ENCODE measurements at regions not wholly inside any gene's neighbourhood (a gene's known extent, or its start where the extent isn't known, plus 50 kb on each side); places are given as distances from the start of the nearest gene placed in this dataset.

GRCh38 chr7:52727632-52728031 is 307.8 kb upstream of the POM121L12 start:
- H3K4me3 ChIP-seq, result no peak overlapping the region
- no peak overlapping the region for H3K4me2 ChIP-seq
- H3K4me1 ChIP-seq, result peaks cover 0 to 4% (median 0%) of the 10 kb centered on the region in 10 experiments; a peak in 1 of 20 replicates
- H3K9ac ChIP-seq, result no peak overlapping the region
- H3K36me3 ChIP-seq, result no peaks in the 10 kb centered on the region
- H3K27me3 ChIP-seq, result no peaks in the 10 kb centered on the region
- no peak overlapping the region for H3K27ac ChIP-seq
- H3K9me3 ChIP-seq (replicated peaks in 1 of 11), result 0 out of 22 replicates have a peak, but pooled peaks cover 0 to 5% (median 0%) of the 10 kb centered on the region in 11 experiments
- H4K20me1 ChIP-seq, result no peaks in the 10 kb centered on the region
- TF ChIP-seq Cebpa-rat (IDR thresholded peaks at IDR 0.05), result no peak

- H3K9ac ChIP-seq, result no peak overlapping the region
- no peaks in the 10 kb centered on the region for H3K36me3 ChIP-seq
- no peak overlapping the region for H3K27ac ChIP-seq
- no peak for TF ChIP-seq Cebpa-rat (IDR thresholded peaks at IDR 0.05)
- H4K20me1 ChIP-seq, result no peaks in the 10 kb centered on the region
- H3K4me2 ChIP-seq, result no peak overlapping the region
- no peak overlapping the region for H3K4me3 ChIP-seq
- no peaks in the 10 kb centered on the region for H3K27me3 ChIP-seq
- 0 out of 22 replicates have a peak, but pooled peaks cover 0 to 5% (median 0%) of the 10 kb centered on the region in 11 experiments for H3K9me3 ChIP-seq (replicated peaks in 1 of 11)
- H3K4me1 ChIP-seq, result peaks cover 0 to 4% (median 0%) of the 10 kb centered on the region in 10 experiments; a peak in 1 of 20 replicates
Measured at GRCh38 chr7:52726986-52727385, 308.4 kb upstream of the POM121L12 start.

- H3K36me3 ChIP-seq, result no peaks in the 10 kb centered on the region
- no peak overlapping the region for H3K4me2 ChIP-seq
- peaks cover 0 to 4% (median 0%) of the 10 kb centered on the region in 10 experiments; a peak in 1 of 20 replicates for H3K4me1 ChIP-seq
- H3K4me3 ChIP-seq, result no peak overlapping the region
- 0 out of 22 replicates have a peak, but pooled peaks cover 0 to 5% (median 0%) of the 10 kb centered on the region in 11 experiments for H3K9me3 ChIP-seq (replicated peaks in 1 of 11)
- no peak overlapping the region for H3K27ac ChIP-seq
- no peak for TF ChIP-seq Cebpa-rat (IDR thresholded peaks at IDR 0.05)
- no peaks in the 10 kb centered on the region for H3K27me3 ChIP-seq
- H3K9ac ChIP-seq, result no peak overlapping the region
- no peaks in the 10 kb centered on the region for H4K20me1 ChIP-seq
Measured at GRCh38 chr7:52726493-52726892, 308.9 kb upstream of the POM121L12 start.

- H3K36me3 ChIP-seq, result no peaks in the 10 kb centered on the region
- peaks cover 0 to 4% (median 0%) of the 10 kb centered on the region in 10 experiments; a peak in 1 of 20 replicates for H3K4me1 ChIP-seq
- H3K27ac ChIP-seq, result no peak overlapping the region
- no peaks in the 10 kb centered on the region for H3K27me3 ChIP-seq
- H3K4me2 ChIP-seq, result no peak overlapping the region
- no peak overlapping the region for H3K4me3 ChIP-seq
- no peak overlapping the region for H3K9ac ChIP-seq
- H3K9me3 ChIP-seq (replicated peaks in 1 of 11), result 0 out of 22 replicates have a peak, but pooled peaks cover 0 to 5% (median 0%) of the 10 kb centered on the region in 11 experiments
- no peak for TF ChIP-seq Cebpa-rat (IDR thresholded peaks at IDR 0.05)
- H4K20me1 ChIP-seq, result no peaks in the 10 kb centered on the region
Measured at GRCh38 chr7:52723606-52724005, 311.8 kb upstream of the POM121L12 start.

GRCh38 chr7:52720856-52721255 is 314.6 kb upstream of the POM121L12 start:
- Histone ChIP-seq H3K9ac (no peak overlapping the region), H3K36me3 (no peaks in the 10 kb centered on the region), H3K4me1 (no peaks in the 10 kb centered on the region), H3K27ac (no peak overlapping the region), H3K4me2 (no peak overlapping the region), H3K27me3 (no peaks in the 10 kb centered on the region; a peak in 1 of 22 replicates), H3K4me3 (no peak overlapping the region), H3K9me3 (replicated peaks in 1 of 11) (0 out of 22 replicates have a peak, but pooled peaks cover 0 to 5% (median 0%) of the 10 kb centered on the region in 11 experiments), H4K20me1 (no peaks in the 10 kb centered on the region)
- no peak for TF ChIP-seq Cebpa-rat (IDR thresholded peaks at IDR 0.05)

- no peaks in the 10 kb centered on the region for H3K4me1 ChIP-seq
- no peaks in the 10 kb centered on the region for H4K20me1 ChIP-seq
- no peak overlapping the region for H3K4me2 ChIP-seq
- H3K9me3 ChIP-seq (replicated peaks in 1 of 11), result 0 out of 22 replicates have a peak, but pooled peaks cover 0 to 5% (median 0%) of the 10 kb centered on the region in 11 experiments
- TF ChIP-seq Cebpa-rat (IDR thresholded peaks at IDR 0.05), result no peak
- H3K9ac ChIP-seq, result no peak overlapping the region
- H3K27me3 ChIP-seq, result no peaks in the 10 kb centered on the region; a peak in 2 of 22 replicates
- H3K27ac ChIP-seq, result no peak overlapping the region
- H3K36me3 ChIP-seq, result no peaks in the 10 kb centered on the region
- H3K4me3 ChIP-seq, result no peak overlapping the region
Measured at GRCh38 chr7:52719677-52720076, 315.8 kb upstream of the POM121L12 start.

GRCh38 chr7:52715701-52716100 is 319.7 kb upstream of the POM121L12 start:
- no peak overlapping the region for H3K4me3 ChIP-seq
- TF ChIP-seq Cebpa-rat (IDR thresholded peaks at IDR 0.05), result no peak
- H3K27ac ChIP-seq, result no peak overlapping the region
- no peaks in the 10 kb centered on the region for H3K36me3 ChIP-seq
- H4K20me1 ChIP-seq, result no peaks in the 10 kb centered on the region
- H3K4me1 ChIP-seq, result peaks cover 0 to 12% (median 0%) of the 10 kb centered on the region in 10 experiments; a peak in 8 of 20 replicates
- no peaks in the 10 kb centered on the region for H3K9me3 ChIP-seq (replicated peaks in 1 of 11)
- H3K27me3 ChIP-seq, result peaks cover 0 to 4% (median 0%) of the 10 kb centered on the region in 11 experiments; a peak in 2 of 22 replicates
- no peak overlapping the region for H3K9ac ChIP-seq
- no peak overlapping the region for H3K4me2 ChIP-seq

GRCh38 chr7:52712938-52713337 is 322.5 kb upstream of the POM121L12 start:
- no peak for TF ChIP-seq Cebpa-rat (IDR thresholded peaks at IDR 0.05)
- H3K4me3 ChIP-seq, result no peak overlapping the region
- peaks cover 0 to 12% (median 0%) of the 10 kb centered on the region in 10 experiments; a peak in 8 of 20 replicates for H3K4me1 ChIP-seq
- peaks cover 0 to 11% (median 0%) of the 10 kb centered on the region in 11 experiments; a peak in 3 of 22 replicates for H3K27me3 ChIP-seq
- H3K4me2 ChIP-seq, result no peak overlapping the region
- H3K36me3 ChIP-seq, result no peaks in the 10 kb centered on the region
- H3K9me3 ChIP-seq (replicated peaks in 1 of 11), result peaks cover 0 to 9% (median 4%) of the 10 kb centered on the region in 11 experiments; a peak in 6 of 22 replicates
- no peaks in the 10 kb centered on the region for H4K20me1 ChIP-seq
- H3K9ac ChIP-seq, result no peak overlapping the region
- no peak overlapping the region for H3K27ac ChIP-seq

- H3K9me3 ChIP-seq (replicated peaks in 1 of 11), result peaks cover 0 to 9% (median 4%) of the 10 kb centered on the region in 11 experiments; a peak in 6 of 22 replicates
- H3K27me3 ChIP-seq, result peaks cover 0 to 11% (median 0%) of the 10 kb centered on the region in 11 experiments; a peak in 3 of 22 replicates
- H3K4me3 ChIP-seq, result no peak overlapping the region
- no peak overlapping the region for H3K9ac ChIP-seq
- no peaks in the 10 kb centered on the region for H3K36me3 ChIP-seq
- H3K4me2 ChIP-seq, result peak overlapping the region in 5 of 11 experiments; percentile 2 to 51 (median 21); a peak in 5 of 22 replicates
- H3K4me1 ChIP-seq, result peaks cover 0 to 12% (median 0%) of the 10 kb centered on the region in 10 experiments; a peak in 8 of 20 replicates
- no peak overlapping the region for H3K27ac ChIP-seq
- no peaks in the 10 kb centered on the region for H4K20me1 ChIP-seq
- no peak for TF ChIP-seq Cebpa-rat (IDR thresholded peaks at IDR 0.05)
Measured at GRCh38 chr7:52711951-52712350, 323.5 kb upstream of the POM121L12 start.

Measured in BLaER1 treated with 17β-estradiol and CSF1 and Interleukin-3, amounts not matched to agents 10 nM and 100 nM (cell line).